Loucy (cell line): ENCODE measurements at regions not wholly inside any gene's neighbourhood (a gene's known extent, or its start where the extent isn't known, plus 50 kb on each side); places are given as distances from the start of the nearest gene placed in this dataset.

ENCODE experiments used
- EZH2phosphoT487 ChIP-seq: fragments of 200-600 bp; IDR thresholded peaks from 2 replicates; pipeline ENCODE4 v1.6.1; 2018; ENCODE audit warnings: antibody characterized with exemption, mild to moderate bottlenecking, moderate library complexity, borderline replicate concordance
- TF ChIP-seq, protein P1 (sequence below): fragments of 200-600 bp; sonication (generic); conservative IDR thresholded peaks from 2 replicates; pipeline ENCODE4 v1.5.1; 2014; ENCODE audit warnings: mild to moderate bottlenecking, antibody characterized with exemption, low read length

DNA sequence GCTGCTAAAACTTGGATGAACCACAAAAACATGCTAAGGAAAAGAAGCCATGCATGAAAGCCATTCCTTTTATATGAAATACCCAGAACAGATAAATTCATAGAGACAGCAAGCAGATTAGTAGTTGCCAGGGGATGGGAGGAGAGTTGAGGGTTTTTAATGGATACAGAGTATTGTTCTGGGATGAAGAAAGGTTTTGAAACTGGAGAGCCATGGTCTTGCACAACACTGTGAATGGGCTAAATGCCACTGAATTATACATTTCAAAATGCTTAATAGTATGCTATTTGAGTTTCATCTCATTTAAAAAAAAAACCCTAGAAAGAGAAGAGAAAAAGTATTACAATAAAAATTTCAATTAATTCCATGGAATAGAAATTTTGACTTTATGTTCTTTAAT lies 154.3 kb downstream of the GNAT3 start:
- TF ChIP-seq, protein P1, sequence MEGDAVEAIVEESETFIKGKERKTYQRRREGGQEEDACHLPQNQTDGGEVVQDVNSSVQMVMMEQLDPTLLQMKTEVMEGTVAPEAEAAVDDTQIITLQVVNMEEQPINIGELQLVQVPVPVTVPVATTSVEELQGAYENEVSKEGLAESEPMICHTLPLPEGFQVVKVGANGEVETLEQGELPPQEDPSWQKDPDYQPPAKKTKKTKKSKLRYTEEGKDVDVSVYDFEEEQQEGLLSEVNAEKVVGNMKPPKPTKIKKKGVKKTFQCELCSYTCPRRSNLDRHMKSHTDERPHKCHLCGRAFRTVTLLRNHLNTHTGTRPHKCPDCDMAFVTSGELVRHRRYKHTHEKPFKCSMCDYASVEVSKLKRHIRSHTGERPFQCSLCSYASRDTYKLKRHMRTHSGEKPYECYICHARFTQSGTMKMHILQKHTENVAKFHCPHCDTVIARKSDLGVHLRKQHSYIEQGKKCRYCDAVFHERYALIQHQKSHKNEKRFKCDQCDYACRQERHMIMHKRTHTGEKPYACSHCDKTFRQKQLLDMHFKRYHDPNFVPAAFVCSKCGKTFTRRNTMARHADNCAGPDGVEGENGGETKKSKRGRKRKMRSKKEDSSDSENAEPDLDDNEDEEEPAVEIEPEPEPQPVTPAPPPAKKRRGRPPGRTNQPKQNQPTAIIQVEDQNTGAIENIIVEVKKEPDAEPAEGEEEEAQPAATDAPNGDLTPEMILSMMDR = no peak
- TF ChIP-seq EZH2phosphoT487 = no peak
